KMS-11 (cell line): ENCODE measurements at regions not wholly inside any gene's neighbourhood (a gene's known extent, or its start where the extent isn't known, plus 50 kb on each side); places are given as distances from the start of the nearest gene placed in this dataset.

Experiments used
- H2AFZ ChIP-seq: fragments of 200-600 bp; sonication (generic); 2 replicates; pipeline ENCODE4 v1.6.1; 2016; ENCODE audit warnings: antibody characterized with exemption, mixed run types, low read depth
- H3K27ac ChIP-seq: fragments of 200-600 bp; sonication (generic); 2 replicates; pipeline ENCODE4 v1.6.1; 2016; ENCODE audit warnings: mild to moderate bottlenecking, mixed run types
- H3K27me3 ChIP-seq: fragments of 200-600 bp; sonication (generic); 2 replicates; pipeline ENCODE4 v1.6.1; 2017; ENCODE audit warnings: mild to moderate bottlenecking, low read depth, mixed run types, moderate library complexity; ENCODE audit not compliant: insufficient read depth
- H3K36me3 ChIP-seq: fragments of 200-600 bp; sonication (generic); 2 replicates; pipeline ENCODE4 v1.6.1; 2017; ENCODE audit warnings: mild to moderate bottlenecking, mixed run types; ENCODE audit not compliant: insufficient read depth
- H3K4me1 ChIP-seq: fragments of 200-600 bp; sonication (generic); 2 replicates; pipeline ENCODE4 v1.6.1; 2016; ENCODE audit warnings: mild to moderate bottlenecking, low read depth, mixed run types; ENCODE audit not compliant: poor library complexity, severe bottlenecking
- H3K4me2 ChIP-seq: fragments of 200-600 bp; sonication (generic); 2 replicates; pipeline ENCODE4 v1.7.0; 2016; ENCODE audit warnings: mild to moderate bottlenecking, mixed run types
- H3K4me3 ChIP-seq: fragments of 200-600 bp; sonication (generic); IDR thresholded peaks from 2 replicates; pipeline ENCODE4 v1.6.1; 2017; ENCODE audit warnings: low read depth, low read length, mixed read lengths; ENCODE audit not compliant: insufficient read depth
- H3K79me2 ChIP-seq: fragments of 200-600 bp; sonication (generic); 2 replicates; pipeline ENCODE4 v1.6.1; 2016; ENCODE audit warnings: low read depth, mixed run types; ENCODE audit not compliant: insufficient read depth
- H3K9ac ChIP-seq: fragments of 200-600 bp; sonication (generic); 2 replicates; pipeline ENCODE4 v1.6.1; 2016; ENCODE audit warnings: mild to moderate bottlenecking, mixed run types
- H4K20me1 ChIP-seq: fragments of 200-600 bp; sonication (generic); 2 replicates; pipeline ENCODE4 v1.6.1; 2016; ENCODE audit warnings: mild to moderate bottlenecking, mixed run types; ENCODE audit not compliant: insufficient read depth
- TF ChIP-seq, protein P1 (sequence below): fragments of 200-600 bp; sonication (generic); conservative IDR thresholded peaks from 2 replicates; pipeline ENCODE4 v1.6.1; 2017; ENCODE audit warnings: low read depth, mild to moderate bottlenecking, antibody characterized with exemption, low read length, moderate library complexity, mixed read lengths

DNA sequence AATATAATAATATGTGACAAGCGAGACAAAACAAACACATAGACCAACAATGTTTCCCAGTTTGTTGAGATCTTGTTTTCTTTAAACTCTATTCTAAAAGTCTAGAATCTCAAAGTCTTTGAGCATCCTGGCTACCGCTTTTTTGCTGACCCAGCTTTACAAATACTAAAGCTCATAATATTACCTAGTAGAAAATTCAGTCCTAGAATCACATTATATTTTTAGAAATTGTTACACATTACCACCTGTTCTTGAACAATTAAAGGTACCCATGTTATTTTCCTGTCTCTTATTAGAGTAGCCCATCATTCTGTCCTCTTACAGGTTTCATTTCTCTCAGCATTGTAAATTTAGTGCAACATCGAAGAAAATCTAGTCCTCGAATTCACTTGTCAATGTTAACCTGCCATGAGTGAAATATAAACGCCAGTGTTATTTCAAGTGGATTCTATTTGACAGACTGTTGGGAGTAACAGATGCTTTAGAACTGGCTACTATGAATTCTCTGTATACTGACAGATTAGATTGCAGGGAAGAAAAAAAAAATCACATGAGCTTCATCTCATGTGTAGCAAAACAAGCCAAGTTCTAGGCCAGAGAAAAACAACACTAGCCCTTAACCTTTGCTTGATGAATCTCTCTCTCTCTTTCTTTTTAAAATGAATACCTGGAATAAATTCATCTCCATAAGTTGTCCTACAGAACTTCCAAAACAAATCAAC, 851.2 kb upstream of the ADAMTS5 start:
- H3K4me1 ChIP-seq, result no peaks in the 10 kb centered on the region
- H4K20me1 ChIP-seq, result no peaks in the 10 kb centered on the region
- H3K36me3 ChIP-seq, result no peaks in the 10 kb centered on the region
- TF ChIP-seq, protein P1, sequence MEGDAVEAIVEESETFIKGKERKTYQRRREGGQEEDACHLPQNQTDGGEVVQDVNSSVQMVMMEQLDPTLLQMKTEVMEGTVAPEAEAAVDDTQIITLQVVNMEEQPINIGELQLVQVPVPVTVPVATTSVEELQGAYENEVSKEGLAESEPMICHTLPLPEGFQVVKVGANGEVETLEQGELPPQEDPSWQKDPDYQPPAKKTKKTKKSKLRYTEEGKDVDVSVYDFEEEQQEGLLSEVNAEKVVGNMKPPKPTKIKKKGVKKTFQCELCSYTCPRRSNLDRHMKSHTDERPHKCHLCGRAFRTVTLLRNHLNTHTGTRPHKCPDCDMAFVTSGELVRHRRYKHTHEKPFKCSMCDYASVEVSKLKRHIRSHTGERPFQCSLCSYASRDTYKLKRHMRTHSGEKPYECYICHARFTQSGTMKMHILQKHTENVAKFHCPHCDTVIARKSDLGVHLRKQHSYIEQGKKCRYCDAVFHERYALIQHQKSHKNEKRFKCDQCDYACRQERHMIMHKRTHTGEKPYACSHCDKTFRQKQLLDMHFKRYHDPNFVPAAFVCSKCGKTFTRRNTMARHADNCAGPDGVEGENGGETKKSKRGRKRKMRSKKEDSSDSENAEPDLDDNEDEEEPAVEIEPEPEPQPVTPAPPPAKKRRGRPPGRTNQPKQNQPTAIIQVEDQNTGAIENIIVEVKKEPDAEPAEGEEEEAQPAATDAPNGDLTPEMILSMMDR, result no peak
- H3K27me3 ChIP-seq, result no peaks in the 10 kb centered on the region
- no peak overlapping the region for H3K9ac ChIP-seq
- no peak overlapping the region for H2AFZ ChIP-seq
- no peak overlapping the region for H3K27ac ChIP-seq
- no peaks in the 10 kb centered on the region for H3K79me2 ChIP-seq
- no peak overlapping the region for H3K4me2 ChIP-seq
- H3K4me3 ChIP-seq, result no peak overlapping the region

DNA sequence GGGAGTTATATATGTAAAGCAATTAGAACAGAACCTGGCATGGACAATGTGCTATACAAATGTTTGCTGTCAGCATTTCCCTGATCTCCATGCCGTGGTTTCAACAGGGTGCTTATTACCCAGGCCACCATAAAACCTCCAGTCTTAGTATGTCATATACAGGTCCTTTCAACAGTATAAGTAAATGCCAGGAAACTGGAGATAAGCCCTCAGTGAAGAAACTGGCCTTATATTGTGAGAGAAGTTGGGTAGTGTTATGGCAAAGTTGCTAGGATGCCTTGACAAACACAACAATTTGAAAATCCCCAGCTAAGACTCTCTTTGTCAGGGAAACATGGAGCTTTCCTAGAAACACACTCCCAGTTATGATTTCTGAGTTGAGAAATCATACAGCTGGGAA, 850.2 kb upstream of the ADAMTS5 start:
- Histone ChIP-seq H4K20me1 (no peaks in the 10 kb centered on the region), H3K27ac (no peak overlapping the region), H3K27me3 (no peaks in the 10 kb centered on the region), H3K9ac (no peak overlapping the region), H3K79me2 (no peaks in the 10 kb centered on the region), H2AFZ (no peak overlapping the region), H3K4me3 (no peak overlapping the region), H3K4me2 (no peak overlapping the region), H3K4me1 (no peaks in the 10 kb centered on the region), H3K36me3 (no peaks in the 10 kb centered on the region)
- TF ChIP-seq, protein P1, result no peak

DNA sequence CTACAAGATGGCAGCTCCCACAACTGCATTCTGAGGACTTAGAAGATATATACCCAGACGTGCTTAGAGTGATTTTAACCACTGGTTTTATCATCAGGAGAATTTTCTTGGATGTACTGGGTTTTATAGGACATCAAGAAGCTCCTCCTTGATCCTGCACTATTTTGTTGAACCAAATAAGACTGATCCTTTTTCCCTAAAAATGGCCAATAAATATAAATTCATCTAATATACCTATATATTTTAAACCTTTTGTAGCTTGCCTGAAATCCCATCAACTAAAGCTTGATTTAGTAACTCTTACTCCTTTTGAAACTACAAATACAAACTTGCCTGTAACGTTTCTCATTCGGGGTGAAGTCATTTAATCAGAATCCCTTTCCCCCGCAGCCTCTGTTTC, 849.4 kb upstream of the ADAMTS5 start:
- H3K4me3 ChIP-seq, result no peak overlapping the region
- no peak overlapping the region for H3K4me2 ChIP-seq
- no peaks in the 10 kb centered on the region for H3K4me1 ChIP-seq
- TF ChIP-seq, protein P1, result no peak
- no peaks in the 10 kb centered on the region for H3K36me3 ChIP-seq
- H2AFZ ChIP-seq, result no peak overlapping the region
- H3K79me2 ChIP-seq, result no peaks in the 10 kb centered on the region
- H3K27me3 ChIP-seq, result no peaks in the 10 kb centered on the region
- no peak overlapping the region for H3K27ac ChIP-seq
- H4K20me1 ChIP-seq, result no peaks in the 10 kb centered on the region
- H3K9ac ChIP-seq, result no peak overlapping the region

GRCh38 chr21:27814226-27814625, 847.3 kb upstream of the ADAMTS5 start:
- H3K27me3 ChIP-seq, result no peaks in the 10 kb centered on the region
- no peak overlapping the region for H3K4me3 ChIP-seq
- H3K36me3 ChIP-seq, result no peaks in the 10 kb centered on the region
- no peak overlapping the region for H3K27ac ChIP-seq
- TF ChIP-seq, protein P1, result no peak
- H3K4me2 ChIP-seq, result no peak overlapping the region
- no peaks in the 10 kb centered on the region for H4K20me1 ChIP-seq
- H3K79me2 ChIP-seq, result no peaks in the 10 kb centered on the region
- H2AFZ ChIP-seq, result no peak overlapping the region
- H3K9ac ChIP-seq, result no peak overlapping the region
- H3K4me1 ChIP-seq, result no peaks in the 10 kb centered on the region
